NOMO-1 (cell line): ENCODE measurements at regions not wholly inside any gene's neighbourhood (a gene's known extent, or its start where the extent isn't known, plus 50 kb on each side); places are given as distances from the start of the nearest gene placed in this dataset.

Experiments
- DNase-seq, 2 experiments: peaks; one replicate each; lab custom pipeline; 2025; ENCODE audit not compliant: unreplicated experiment in 2 of 2; lab: John Stamatoyannopoulos, UW

DNA sequence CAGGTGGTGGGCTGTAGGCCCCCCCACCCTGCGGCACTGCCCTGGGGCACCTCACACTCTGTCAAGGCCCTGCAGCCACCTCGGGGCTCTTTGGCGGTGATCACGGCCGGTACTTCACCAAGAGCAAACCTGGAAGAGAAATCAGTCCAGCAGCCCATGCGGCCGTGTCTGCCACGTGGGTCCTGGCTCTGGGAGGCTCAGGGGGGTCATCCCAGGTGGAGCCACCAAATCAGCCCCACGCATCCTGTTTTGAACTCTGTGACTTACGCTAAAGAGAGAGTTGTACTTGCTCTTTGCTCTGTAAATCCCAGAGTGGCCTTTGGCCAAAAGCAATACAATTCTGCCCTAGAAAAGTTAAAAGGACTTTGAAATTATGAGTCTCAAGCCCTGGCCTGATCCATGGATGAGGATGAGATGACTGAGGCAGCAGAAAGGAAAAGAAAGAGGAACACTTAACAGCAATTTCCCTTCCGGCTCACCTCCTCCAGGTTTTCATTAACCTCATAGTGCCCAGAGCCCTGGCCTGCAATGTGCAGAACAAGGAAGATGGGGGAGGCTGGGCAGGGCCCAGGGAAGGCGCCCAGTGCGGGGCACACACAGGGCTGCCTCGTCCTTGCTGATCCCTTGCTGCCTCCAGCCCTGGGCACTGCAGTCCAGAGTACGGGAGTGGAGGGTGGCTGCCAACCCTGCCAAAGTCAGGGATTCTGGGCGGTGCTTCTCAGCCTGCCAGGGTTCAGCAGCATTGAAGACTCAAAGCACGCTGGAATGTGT, 337.0 kb downstream of the MATN1 start:
- no peak for DNase-seq

GRCh38 chr1:30385246-30385995, 338.0 kb downstream of the MATN1 start:
- DNase-seq: no peak

DNA sequence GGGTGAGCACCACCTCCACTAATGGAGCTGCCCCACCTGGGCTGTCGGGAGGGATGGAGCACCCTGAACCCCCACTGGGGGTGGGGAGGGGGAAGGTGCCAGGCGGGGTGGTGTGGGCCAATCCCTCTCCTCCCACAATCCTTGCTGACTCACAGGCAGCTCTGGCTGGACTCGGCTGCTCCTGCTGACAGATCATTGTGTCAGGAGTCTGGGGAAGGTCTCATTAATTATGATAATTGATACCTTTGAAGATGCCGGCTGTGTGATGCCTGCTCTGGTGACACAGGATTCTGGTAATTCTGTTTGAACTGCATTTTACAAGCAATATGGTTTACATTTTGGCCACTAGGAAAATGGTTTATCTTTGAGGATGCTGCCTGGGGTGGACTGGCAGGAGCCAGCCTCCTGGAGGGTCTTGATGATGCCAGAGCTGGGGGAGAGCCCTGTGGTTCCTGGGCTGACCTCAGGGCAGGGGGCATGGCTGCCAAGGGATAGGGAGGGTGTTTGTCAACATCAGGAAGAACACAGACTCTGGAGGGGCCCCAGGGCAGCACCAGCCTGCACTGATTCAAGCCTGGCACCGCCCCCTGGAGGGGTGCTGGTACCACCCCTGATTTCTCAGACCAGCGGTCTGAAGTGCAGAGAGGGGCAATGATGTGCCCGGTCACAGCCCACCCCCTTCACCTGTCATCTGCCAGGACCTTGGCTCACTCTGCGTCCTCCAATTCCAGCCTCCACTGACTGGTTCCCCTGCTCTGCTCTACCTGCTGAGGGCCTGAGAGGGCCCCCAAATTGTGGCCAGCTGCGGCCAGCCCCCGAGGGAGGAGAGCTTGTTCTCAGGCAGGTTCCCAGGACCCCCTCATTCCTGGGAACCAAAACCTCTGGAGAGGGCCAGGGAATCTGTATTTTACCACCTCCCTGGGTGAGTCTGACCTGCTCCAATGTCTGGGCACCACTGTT, 338.8 kb downstream of the MATN1 start:
- no peak for DNase-seq

- no peak for DNase-seq
Observed at GRCh38 chr1:30383221-30383711, 340.1 kb downstream of the MATN1 start.

- no peak for DNase-seq
Observed at GRCh38 chr1:30382496-30382895, 340.9 kb downstream of the MATN1 start.

- no peak for DNase-seq
Observed at GRCh38 chr1:30381671-30382365, 341.6 kb downstream of the MATN1 start.

GRCh38 chr1:30381266-30381665, 342.1 kb downstream of the MATN1 start:
- DNase-seq: no peak

- no peak for DNase-seq
Observed at GRCh38 chr1:30380625-30380984, 342.8 kb downstream of the MATN1 start.

DNA sequence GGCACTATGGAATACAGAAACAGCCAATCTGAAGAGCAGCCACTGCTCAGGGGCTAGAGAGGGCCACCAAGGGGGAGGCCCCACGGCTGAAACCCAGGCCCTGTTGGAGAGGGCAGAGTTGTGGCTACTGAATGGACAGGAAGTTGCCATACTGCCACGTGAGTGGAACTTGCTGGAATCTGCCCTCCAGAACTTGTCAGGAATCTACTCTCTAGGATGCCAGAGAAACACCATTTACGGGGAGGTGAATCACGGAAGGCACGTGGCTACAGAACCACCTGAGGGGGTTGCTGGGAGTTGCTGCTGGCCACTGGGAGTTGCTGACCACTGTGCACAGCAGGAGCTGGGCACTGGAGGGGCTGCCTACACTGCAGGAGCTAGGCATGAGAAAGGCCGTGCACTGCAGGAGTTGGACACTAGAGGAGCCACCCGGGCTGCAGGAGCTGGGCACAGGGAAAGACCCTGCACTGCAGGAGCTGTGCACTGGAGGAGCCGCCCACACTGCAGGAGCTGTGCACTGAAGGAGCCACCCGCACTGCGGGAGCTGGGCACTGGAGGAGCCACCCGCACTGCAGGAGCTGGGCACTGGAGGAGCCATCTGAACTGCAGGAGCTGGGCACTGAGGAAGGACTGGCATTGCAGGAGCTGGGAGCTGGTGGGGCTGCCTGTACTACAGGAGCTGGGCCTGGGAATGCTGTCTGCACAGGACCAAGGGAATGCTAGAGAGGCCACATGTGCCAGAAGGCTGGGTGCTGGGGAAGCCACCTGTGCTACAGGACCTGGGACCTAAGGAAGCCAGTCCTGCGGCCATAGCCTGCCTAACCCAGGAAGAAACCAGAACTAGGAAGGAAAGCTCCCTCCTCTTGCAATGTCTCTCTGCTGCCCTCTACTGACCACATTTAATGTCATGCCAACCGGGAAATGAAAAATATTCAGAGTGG, 343.4 kb downstream of the MATN1 start:
- peak; percentile 54 to 77 for DNase-seq

- DNase-seq: no peak
Observed at GRCh38 chr1:30378991-30379581, 344.3 kb downstream of the MATN1 start.

- DNase-seq: no peak
Observed at GRCh38 chr1:30378003-30378596, 345.3 kb downstream of the MATN1 start.

- DNase-seq: no peak
Observed at GRCh38 chr1:30377230-30378002, 346.0 kb downstream of the MATN1 start.

DNA sequence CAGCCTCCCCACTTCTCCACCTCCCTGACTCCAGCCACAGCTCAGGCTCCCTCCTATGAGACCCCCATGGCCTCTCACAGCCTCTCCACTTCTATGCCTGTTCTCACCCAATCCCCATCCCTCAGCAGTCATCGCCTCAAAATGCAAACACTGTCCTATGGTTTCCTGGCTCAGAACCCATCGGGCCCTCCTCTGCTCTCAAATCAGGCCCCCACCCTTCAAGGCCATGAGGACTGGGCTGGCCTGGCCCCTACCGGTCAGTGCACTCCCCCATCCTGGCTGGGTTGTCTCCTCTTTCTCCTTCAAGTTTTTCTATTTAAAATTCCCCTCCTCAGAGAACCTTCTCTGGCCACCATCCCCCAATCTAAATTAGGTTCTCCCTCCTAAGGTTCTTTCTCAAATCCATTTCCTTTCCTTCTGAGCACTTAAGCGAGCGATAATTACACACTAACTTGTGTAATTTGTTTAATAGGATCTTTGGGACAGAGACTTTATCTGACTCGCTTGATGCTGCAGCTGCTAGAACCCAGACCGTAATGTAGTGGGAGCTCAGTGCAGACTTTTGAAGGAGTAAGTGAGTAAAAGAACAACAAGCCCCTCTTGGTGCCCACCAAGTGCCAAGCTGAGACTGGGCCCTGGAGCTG, 347.2 kb downstream of the MATN1 start:
- DNase-seq: no peak

DNA sequence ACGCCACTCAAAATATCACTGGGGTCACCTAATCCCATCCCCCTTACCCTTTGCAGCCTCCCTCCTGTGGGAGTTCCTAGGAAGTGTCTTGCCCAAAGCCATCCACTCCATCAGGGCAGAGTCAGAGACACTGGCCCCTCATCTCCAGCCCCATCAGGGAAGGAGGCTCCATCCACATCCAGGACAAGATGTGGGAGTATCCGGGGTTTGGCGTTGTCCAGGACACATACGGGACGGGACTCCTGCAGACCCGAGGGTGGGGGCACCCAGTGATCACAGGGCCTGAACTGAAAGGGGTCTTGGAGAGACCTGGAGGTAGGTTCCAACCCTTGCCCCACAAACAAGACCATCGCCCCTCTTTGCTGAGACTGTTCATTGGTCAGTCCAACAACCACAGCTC, 348.2 kb downstream of the MATN1 start:
- DNase-seq: no peak

DNA sequence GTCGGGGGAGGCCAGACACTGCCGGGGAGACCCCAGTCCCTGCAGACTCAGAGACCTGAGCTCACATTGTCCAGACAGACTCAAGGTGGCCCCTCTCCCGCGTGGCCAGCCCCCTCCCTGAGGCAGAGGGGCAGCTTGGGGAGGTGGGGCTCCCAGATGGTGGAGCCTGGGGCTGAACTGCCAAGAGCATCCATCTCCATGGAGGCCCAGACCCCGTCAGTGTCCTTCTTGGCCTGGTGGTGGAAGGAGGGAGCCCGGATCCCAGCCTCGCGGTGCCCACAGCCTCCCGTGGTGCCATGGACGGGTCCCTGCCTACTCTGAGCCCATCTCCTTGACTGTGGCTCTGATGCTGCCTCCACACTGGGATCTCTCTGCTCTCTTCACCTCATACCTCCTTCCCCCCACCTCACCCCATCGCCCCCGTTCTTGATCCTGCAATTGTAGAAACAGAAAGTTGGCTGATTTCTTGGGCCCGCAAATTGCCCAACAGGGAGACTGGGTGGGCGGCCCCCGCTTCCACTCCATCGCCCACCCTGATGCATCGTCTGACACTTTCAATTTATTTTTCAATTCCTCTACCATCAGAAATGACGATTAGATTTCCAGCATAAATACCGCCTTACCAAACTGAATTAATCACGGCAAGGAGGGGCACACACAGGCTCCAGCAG, 348.9 kb downstream of the MATN1 start:
- DNase-seq: no peak

DNA sequence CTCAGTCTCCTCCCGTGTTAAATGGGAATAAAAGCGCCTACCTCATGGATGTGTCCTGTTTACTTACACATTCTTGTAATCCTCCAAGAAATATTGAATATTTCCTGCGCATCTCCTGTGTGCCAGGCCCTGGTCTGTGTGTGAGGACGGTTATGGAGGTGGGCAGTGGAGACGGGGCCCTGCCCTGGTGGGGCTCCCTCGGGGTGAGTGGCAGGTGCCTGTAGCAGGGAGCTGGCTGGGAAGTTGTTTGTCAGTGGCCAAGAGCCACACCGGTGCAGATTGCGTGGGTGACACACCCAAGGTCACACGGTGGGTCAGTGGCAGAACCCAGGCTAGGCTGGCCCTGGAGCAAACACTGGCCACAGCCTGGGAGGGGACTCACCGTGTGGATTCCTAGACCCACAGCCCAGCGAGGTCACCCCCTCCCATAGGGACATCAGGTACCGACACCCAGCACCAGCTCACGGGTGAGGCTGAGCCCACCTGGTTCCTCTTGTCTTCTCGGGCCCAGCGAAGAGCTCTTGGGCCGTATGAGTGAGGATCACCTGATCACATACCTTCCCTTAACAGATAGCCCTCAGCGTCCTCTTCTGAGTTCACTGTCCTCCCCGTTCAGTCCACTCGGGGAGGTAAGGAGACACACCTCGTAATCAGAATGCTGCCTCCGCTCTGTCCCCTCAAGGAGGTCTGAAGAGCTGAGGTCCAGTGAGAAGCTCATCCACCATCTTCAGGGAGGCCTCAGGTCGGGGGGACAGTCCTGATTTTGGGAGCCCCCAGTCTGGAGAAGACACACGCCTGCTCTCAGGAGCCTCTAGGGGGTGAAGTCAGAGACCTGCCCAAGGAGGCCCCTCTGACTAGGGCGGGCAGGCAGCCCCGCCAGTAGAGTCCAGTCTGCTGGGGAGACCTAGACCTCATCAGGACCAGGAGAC, 349.6 kb downstream of the MATN1 start:
- DNase-seq: no peak
